CD4-positive, alpha-beta T cell (primary cell): ENCODE measurements at regions not wholly inside any gene's neighbourhood (a gene's known extent, or its start where the extent isn't known, plus 50 kb on each side); places are given as distances from the start of the nearest gene placed in this dataset.

Source experiments
- ATAC-seq: fragments of 200-7000 bp; cut with Tn5 transposase; one replicate; pipeline ENCODE4 v1.10.0; 2022; ENCODE audit warnings: mild to moderate bottlenecking; ENCODE audit not compliant: poor library complexity
- CTCF ChIA-PET: fragments of 350-600 bp; sonication (Branson Sonifier 250); formaldehyde crosslinking; loops from one replicate; lab custom pipeline; 2021; ENCODE audit warnings: antibody characterized with exemption, inconsistent platforms; lab: Charles Lee
- POLR2A ChIA-PET: fragments of 350-600 bp; sonication (Branson Sonifier 250); formaldehyde crosslinking; loops from one replicate; lab custom pipeline; 2021; ENCODE audit warnings: antibody characterized with exemption, inconsistent platforms; lab: Charles Lee
- DNase-seq, 14 experiments: peaks; one replicate each; pipeline ENCODE4 v3.0.0-alpha.2; 2013 to 2020; ENCODE audit warnings: mixed read lengths in 2 of 14
- H3K27ac ChIP-seq, 2 donors: one replicate each; pipeline versions ENCODE4 v1.5.1 to v1.7.0; 2013; ENCODE audit warnings: low read length in 2 of 2, low read depth in 1 of 2, mild to moderate bottlenecking in 1 of 2
- H3K27me3 ChIP-seq, 2 experiments: 1 replicate in 1 of 2; 2 replicates in 1 of 2; pipeline versions ENCODE4 v1.6.1 to v1.7.0; 2013; ENCODE audit warnings: low read length in 2 of 2, control low read depth in 1 of 2, mild to moderate bottlenecking in 1 of 2, moderate library complexity in 1 of 2; ENCODE audit not compliant: insufficient read depth in 2 of 2, control insufficient read depth in 1 of 2
- H3K36me3 ChIP-seq: one replicate; pipeline ENCODE4 v1.6.1; 2013; ENCODE audit warnings: low read length, control low read depth; ENCODE audit not compliant: insufficient read depth
- H3K4me1 ChIP-seq: one replicate; pipeline ENCODE4 v1.6.1; 2013; ENCODE audit warnings: low read length, control low read depth; ENCODE audit not compliant: insufficient read depth
- H3K4me3 ChIP-seq: one replicate; pipeline ENCODE4 v1.5.1; 2013; ENCODE audit warnings: mild to moderate bottlenecking, low read length, moderate library complexity
- H3K9me3 ChIP-seq, 2 experiments: 1 replicate in 1 of 2; 2 replicates in 1 of 2; pipeline versions ENCODE4 v1.6.1 to v1.7.0; 2013; ENCODE audit warnings: low read length in 2 of 2, mild to moderate bottlenecking in 2 of 2, control low read depth in 1 of 2, moderate library complexity in 1 of 2; ENCODE audit not compliant: control insufficient read depth in 1 of 2, insufficient read depth in 1 of 2
- H3K27ac Mint-ChIP-seq: one replicate; pipeline ENCODE4 v1.8.0; 2020; ENCODE audit warnings: mixed read lengths
- H3K27me3 Mint-ChIP-seq: one replicate; pipeline ENCODE4 v1.8.0; 2021; ENCODE audit warnings: mixed read lengths
- H3K36me3 Mint-ChIP-seq: one replicate; pipeline ENCODE4 v1.8.0; 2021; ENCODE audit warnings: low read depth, mixed read lengths
- H3K4me1 Mint-ChIP-seq: one replicate; pipeline ENCODE4 v1.8.0; 2021; ENCODE audit warnings: low read depth, mixed read lengths
- H3K4me3 Mint-ChIP-seq: one replicate; pipeline ENCODE4 v1.8.0; 2020; ENCODE audit warnings: mild to moderate bottlenecking, mixed read lengths
- H3K9me3 Mint-ChIP-seq: one replicate; pipeline ENCODE4 v1.8.0; 2020; ENCODE audit warnings: mixed read lengths
- intact Hi-C, 2 experiments: fragments of 100-400 bp; cut with DNase I in 1 of 2; cut with micrococcal nuclease in 1 of 2; formaldehyde crosslinking; loops; one replicate each; pipeline versions ENCODE4 v1.15.1 to v1.9.0; 2023 to 2025; cut with DNase I, micrococcal nuclease
- TF ChIP-seq, protein P1 (sequence below): fragments of 200-600 bp; IDR thresholded peaks from one replicate; pipeline ENCODE4 v1.8.0; 2022; ENCODE audit warnings: antibody characterized with exemption, mild to moderate bottlenecking

DNA sequence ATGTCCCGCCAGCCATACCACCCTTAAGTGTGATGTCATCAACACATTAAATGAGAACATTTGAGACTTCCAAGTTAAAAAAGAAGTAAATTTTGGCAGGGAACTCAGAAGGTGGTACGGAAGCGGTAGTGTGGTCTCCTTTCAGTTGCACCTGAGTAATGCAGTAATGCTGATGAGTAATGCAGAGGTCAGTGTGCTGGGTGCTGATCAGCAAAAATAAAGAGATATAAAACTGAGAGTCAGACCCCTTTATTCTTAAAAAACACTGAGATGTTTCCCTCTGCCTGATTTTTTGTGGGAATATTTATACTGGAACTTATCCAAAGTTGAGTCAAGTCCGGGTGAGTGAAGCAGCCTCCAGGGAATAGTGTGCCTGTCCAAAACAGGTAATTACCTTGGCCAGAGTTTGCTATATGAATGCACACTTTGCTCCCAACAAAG lies 370.6 kb upstream of the PRICKLE1 start:
- Mint-ChIP-seq H3K27me3 (no peaks in the 10 kb centered on the region), H3K4me3 (no peak overlapping the region), H3K4me1 (no peaks in the 10 kb centered on the region), H3K9me3 (peaks cover 2% of the 10 kb centered on the region), H3K36me3 (no peaks in the 10 kb centered on the region), H3K27ac (no peak overlapping the region)
- H3K27ac ChIP-seq: no peak overlapping the region
- ChIA-PET CTCF (no interaction called here), POLR2A (no interaction called here)
- H3K27me3 ChIP-seq: peaks cover 0 to 4% of the 10 kb centered on the region in 2 experiments
- intact Hi-C loops: no loop called here
- ATAC-seq (no peak), DNase-seq (no peak)
- no peaks in the 10 kb centered on the region for H3K36me3 ChIP-seq
- no peaks in the 10 kb centered on the region for H3K4me1 ChIP-seq
- TF ChIP-seq, protein P1, sequence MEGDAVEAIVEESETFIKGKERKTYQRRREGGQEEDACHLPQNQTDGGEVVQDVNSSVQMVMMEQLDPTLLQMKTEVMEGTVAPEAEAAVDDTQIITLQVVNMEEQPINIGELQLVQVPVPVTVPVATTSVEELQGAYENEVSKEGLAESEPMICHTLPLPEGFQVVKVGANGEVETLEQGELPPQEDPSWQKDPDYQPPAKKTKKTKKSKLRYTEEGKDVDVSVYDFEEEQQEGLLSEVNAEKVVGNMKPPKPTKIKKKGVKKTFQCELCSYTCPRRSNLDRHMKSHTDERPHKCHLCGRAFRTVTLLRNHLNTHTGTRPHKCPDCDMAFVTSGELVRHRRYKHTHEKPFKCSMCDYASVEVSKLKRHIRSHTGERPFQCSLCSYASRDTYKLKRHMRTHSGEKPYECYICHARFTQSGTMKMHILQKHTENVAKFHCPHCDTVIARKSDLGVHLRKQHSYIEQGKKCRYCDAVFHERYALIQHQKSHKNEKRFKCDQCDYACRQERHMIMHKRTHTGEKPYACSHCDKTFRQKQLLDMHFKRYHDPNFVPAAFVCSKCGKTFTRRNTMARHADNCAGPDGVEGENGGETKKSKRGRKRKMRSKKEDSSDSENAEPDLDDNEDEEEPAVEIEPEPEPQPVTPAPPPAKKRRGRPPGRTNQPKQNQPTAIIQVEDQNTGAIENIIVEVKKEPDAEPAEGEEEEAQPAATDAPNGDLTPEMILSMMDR: no peak
- no peaks in the 10 kb centered on the region for H3K9me3 ChIP-seq
- H3K4me3 ChIP-seq: no peak overlapping the region

DNA sequence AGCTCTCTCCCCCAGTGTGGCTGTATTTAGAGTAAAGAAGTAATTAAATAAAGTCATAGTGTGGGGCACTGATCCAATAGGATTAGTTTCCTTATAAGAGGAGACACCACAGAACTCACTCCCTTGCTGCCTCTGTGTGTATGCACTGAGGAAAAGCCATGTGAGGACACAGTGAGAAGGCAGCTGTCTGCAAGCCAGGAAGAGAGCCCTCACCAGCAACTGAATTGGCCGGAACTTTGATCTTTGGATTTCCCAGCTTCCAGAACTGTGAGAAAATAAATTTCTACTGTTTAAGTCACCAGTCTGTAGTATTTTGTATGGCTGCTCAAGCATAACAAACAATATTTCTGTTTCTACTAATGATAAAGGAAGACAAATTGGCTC lies 368.7 kb upstream of the PRICKLE1 start:
- intact Hi-C loops: no loop called here
- H3K27me3 Mint-ChIP-seq: no peaks in the 10 kb centered on the region
- H3K4me1 Mint-ChIP-seq: no peaks in the 10 kb centered on the region
- H3K36me3 Mint-ChIP-seq: no peaks in the 10 kb centered on the region
- no peaks in the 10 kb centered on the region for H3K9me3 ChIP-seq
- TF ChIP-seq, protein P1: no peak
- DNase-seq: no peak
- no peaks in the 10 kb centered on the region for H3K36me3 ChIP-seq
- peaks cover 0 to 4% of the 10 kb centered on the region in 2 experiments for H3K27me3 ChIP-seq
- H3K9me3 Mint-ChIP-seq: peaks cover 8% of the 10 kb centered on the region
- no peak overlapping the region for H3K4me3 ChIP-seq
- H3K27ac Mint-ChIP-seq: no peak overlapping the region
- H3K27ac ChIP-seq: no peak overlapping the region
- ChIA-PET POLR2A (no interaction called here), CTCF (no interaction called here)
- no peak overlapping the region for H3K4me3 Mint-ChIP-seq
- no peak for ATAC-seq
- H3K4me1 ChIP-seq: no peaks in the 10 kb centered on the region

DNA sequence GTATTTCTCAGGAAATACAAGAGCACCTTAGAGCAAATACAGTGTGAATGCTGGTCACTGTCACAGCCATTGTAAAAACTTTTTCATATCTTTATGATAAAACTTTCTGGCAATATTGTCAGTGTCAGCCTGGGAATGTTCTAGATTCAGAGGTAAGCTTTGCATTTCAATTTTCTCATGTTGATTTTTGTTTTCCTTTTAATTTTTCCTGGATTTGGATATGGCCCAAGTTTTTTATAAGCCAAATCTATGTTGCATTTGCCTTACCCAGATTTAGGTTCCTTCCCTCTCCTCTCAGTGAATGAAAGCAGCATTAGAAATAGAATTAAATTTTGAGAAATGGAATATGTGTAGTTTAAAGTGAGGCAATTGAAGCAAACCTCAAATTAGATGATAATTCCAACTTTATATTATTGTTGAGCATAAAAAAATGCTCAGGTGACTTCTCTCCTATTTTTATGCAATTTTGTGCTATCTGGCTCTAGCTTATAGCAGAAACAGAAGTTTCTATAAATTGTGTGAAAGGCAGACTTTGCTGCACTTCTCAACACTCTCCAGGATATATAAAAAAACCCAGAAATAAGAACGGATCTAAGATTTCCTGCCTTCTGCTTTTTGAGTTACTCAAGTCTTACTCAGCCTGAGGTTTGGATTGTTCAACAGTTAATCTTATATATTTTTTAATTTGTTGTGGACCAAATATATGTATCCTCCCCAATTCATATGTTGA lies 368.2 kb upstream of the PRICKLE1 start:
- Mint-ChIP-seq H3K27me3 (no peaks in the 10 kb centered on the region), H3K4me3 (no peak overlapping the region), H3K4me1 (no peaks in the 10 kb centered on the region), H3K27ac (no peak overlapping the region), H3K9me3 (peaks cover 8% of the 10 kb centered on the region), H3K36me3 (no peaks in the 10 kb centered on the region)
- no peaks in the 10 kb centered on the region for H3K9me3 ChIP-seq
- ATAC-seq: no peak
- CTCF ChIA-PET: no interaction called here
- TF ChIP-seq, protein P1: no peak
- DNase-seq: no peak
- peaks cover 0 to 4% of the 10 kb centered on the region in 2 experiments for H3K27me3 ChIP-seq
- POLR2A ChIA-PET: no interaction called here
- intact Hi-C loops: no loop called here
- no peak overlapping the region for H3K4me3 ChIP-seq
- H3K36me3 ChIP-seq: no peaks in the 10 kb centered on the region
- H3K27ac ChIP-seq: no peak overlapping the region
- no peaks in the 10 kb centered on the region for H3K4me1 ChIP-seq
